ENCODE measurements at regions not wholly inside any gene's neighbourhood (a gene's known extent, or its start where the extent isn't known, plus 50 kb on each side); places are given as distances from the start of the nearest gene placed in this dataset.
"Not testable (repeated sequence)": the region's sequence is repeated elsewhere in the genome, so short reads cannot be mapped to it uniquely, and the experiment has no call there.

DNA sequence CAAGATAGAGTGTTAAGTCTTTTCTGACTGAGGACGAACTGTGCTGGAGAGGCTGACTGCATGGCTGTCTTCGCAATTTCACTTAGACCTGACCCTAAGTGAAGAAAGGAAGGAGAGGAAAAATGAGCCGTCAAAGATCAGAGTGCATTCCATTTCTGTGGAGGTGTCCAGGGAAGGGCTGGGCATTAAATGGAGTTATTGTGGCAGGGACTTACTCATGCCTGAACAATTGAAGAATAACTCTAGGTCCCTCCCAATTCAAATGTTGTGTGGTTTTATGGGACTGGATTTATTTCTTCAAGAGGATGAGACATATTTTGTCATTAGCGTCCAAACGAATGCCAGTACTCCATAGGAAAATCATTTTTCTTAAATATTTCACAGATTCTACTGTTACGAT is 187.3 kb upstream of the CFAP20DC start:
- DNase-seq (ENCODE audit: low read depth in 2 of 2, low spot score in 1 of 2), result no peak

GRCh38 chr3:59235634-59236012 is 185.8 kb upstream of the CFAP20DC start:
- DNase-seq (ENCODE audit: low read depth in 2 of 2, low spot score in 1 of 2), result no peak

DNA sequence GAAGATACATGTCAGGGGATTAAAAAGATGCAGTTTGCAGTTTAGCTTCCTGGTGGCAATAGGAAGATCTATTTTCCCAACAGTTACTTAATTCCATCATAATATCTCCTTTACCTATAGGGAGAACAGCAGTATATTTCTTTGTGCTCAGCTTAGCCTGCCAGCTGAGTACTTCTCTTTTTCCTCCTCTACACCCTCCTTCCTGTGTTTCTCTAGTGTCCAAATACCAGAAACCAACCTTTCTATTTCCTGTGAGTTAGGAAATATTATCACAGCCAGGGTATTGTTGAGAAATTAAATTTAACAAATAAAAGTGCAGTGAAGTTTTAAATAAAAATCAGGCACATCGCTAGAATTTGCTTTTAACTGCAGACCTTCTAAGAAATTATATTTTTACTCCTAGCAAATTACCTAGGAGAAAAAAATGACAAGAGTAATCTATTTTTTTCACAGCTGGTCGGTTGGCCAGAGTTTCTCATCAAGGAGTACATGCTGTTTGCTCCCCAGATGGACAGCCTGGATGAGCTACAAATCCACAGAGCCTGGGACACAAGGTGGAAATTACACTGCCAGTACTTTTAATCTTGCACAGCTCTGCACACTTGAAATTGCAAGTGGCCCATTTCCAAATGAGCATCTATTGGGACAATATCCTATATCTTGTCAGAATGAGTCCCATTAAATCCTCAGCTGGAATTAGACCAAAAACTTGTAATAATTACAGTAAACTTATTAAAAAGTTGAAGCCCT is 185.2 kb upstream of the CFAP20DC start:
- DNase-seq (ENCODE audit: low read depth in 2 of 2, low spot score in 1 of 2), result no peak

GRCh38 chr3:59230379-59230778 is 180.6 kb upstream of the CFAP20DC start:
- not testable (repeated sequence) for DNase-seq (ENCODE audit: low read depth in 2 of 2, low spot score in 1 of 2)

DNA sequence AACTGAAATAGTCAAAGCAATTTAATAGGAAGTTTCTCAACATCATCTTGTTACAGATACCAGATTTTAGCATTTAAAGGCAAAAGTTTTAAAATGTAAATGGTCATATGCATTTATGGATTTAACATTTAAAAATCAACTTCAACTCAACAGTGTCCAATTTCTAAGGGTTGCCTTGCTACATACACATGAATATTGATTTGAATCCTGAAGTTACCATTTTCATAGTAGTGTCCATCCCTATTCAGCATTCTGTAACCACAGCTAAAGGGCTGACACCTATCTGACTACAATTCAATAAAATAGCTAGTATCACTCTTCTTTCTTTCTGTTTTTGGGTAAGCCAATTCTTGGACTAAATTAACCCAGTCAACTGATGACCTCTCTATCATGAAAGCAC is 164.0 kb upstream of the CFAP20DC start:
- DNase-seq (ENCODE audit: low read depth in 2 of 2, low spot score in 1 of 2), result no peak

- DNase-seq (ENCODE audit: low read depth in 2 of 2, low spot score in 1 of 2), result no peak
Measured at GRCh38 chr3:59212128-59212779, 162.4 kb upstream of the CFAP20DC start.

DNA sequence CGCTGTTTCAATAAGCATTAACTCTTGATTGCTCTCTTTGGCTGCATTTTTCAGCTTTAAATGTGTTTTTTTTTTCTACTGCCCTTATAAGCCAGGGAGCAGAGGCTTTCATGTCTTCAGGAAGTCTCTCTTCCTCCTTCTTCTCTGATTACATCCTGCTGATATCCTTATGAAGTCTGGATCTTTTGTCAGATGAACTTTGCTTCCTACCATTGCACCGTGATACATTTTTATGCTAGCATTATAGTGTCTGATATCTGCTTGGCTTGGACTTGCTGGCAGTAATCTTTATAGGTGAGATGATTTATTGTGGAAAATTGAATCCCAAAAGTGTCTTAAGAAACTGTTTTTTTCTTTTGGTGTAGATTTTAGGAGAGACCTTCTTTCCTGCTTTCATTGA is 160.4 kb upstream of the CFAP20DC start:
- DNase-seq (ENCODE audit: low read depth in 2 of 2, low spot score in 1 of 2), result no peak

GRCh38 chr3:59192473-59192872 is 142.6 kb upstream of the CFAP20DC start:
- no peak for DNase-seq (ENCODE audit: low read depth in 2 of 2, low spot score in 1 of 2)

- no peak for DNase-seq (ENCODE audit: low read depth in 2 of 2, low spot score in 1 of 2)
Measured at GRCh38 chr3:59191651-59192050, 141.8 kb upstream of the CFAP20DC start.

- no peak for DNase-seq (ENCODE audit: low read depth in 2 of 2, low spot score in 1 of 2)
Measured at GRCh38 chr3:59189939-59190338, 140.1 kb upstream of the CFAP20DC start.

- DNase-seq (ENCODE audit: low read depth in 2 of 2, low spot score in 1 of 2), result no peak
Measured at GRCh38 chr3:59189526-59189925, 139.7 kb upstream of the CFAP20DC start.

DNA sequence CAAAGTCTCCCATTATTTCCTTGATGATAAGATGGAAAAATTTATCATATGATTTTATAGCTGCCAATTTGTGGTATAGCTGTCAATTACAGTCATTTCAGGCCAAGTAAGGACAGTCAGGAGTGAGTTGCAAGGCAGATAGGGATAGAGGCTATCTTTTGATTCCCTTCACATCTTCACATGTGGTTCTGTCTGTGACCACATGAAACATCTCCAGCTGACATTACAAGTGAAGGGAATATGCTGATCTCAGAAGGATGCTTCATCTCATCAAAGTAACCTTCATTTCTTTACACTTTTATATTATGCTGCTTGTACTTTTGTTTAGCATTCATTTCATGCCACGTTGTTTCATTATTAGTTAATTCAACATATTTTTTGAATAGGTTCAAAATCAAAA is 136.9 kb upstream of the CFAP20DC start:
- no peak for DNase-seq (ENCODE audit: low read depth in 2 of 2, low spot score in 1 of 2)

- no peak for DNase-seq (ENCODE audit: low read depth in 2 of 2, low spot score in 1 of 2)
Measured at GRCh38 chr3:59185591-59186369, 136.0 kb upstream of the CFAP20DC start.

- no peak for DNase-seq (ENCODE audit: low read depth in 2 of 2, low spot score in 1 of 2)
Measured at GRCh38 chr3:59180006-59180405, 130.2 kb upstream of the CFAP20DC start.

GRCh38 chr3:59178698-59179097 is 128.9 kb upstream of the CFAP20DC start:
- no peak for DNase-seq (ENCODE audit: low read depth in 2 of 2, low spot score in 1 of 2)

DNA sequence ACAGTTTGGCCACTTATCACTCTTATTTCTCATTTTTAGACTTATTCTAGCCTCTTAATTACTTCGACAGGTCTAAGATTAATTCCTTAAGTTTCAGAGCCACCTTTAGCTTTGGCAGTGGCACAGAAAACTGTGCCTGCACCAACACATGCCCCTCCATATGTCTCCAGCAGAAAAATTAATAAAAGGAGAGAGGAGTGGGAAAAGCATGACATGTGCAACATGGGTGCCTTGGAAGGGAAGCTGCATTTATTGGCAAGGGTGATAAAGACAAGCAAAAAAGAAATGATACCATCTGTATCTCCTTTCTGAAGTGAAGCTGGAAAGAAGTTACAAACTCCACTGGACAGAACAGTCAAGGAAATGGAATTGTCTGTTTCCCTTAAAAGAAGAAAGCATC is 121.7 kb upstream of the CFAP20DC start:
- no peak for DNase-seq (ENCODE audit: low read depth in 2 of 2, low spot score in 1 of 2)

DNA sequence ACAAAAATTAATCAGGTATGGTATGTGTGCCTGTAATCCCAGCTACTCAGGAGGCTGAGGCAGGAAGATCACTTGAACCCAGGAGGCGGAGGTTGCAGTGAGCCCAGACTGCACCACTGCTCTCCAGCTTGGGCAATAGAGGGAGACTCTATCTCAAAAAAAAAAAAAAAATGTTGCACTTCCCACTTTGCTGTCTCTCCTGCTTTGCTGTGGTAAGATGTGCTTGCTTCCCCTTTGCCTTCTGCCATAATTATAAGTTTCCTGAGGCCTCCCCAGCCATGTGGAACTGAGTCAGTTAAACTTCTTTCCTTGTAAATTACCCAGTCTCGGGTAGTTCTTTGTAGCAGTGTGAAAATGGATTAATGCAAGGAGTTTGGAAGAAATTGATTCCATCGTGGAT is 120.3 kb upstream of the CFAP20DC start:
- DNase-seq (ENCODE audit: low read depth in 2 of 2, low spot score in 1 of 2), result not testable (repeated sequence)

GRCh38 chr3:59167756-59168155 is 117.9 kb upstream of the CFAP20DC start:
- DNase-seq (ENCODE audit: low read depth in 2 of 2, low spot score in 1 of 2), result no peak

- no peak for DNase-seq (ENCODE audit: low read depth in 2 of 2, low spot score in 1 of 2)
Measured at GRCh38 chr3:59163953-59164352, 114.1 kb upstream of the CFAP20DC start.

DNA sequence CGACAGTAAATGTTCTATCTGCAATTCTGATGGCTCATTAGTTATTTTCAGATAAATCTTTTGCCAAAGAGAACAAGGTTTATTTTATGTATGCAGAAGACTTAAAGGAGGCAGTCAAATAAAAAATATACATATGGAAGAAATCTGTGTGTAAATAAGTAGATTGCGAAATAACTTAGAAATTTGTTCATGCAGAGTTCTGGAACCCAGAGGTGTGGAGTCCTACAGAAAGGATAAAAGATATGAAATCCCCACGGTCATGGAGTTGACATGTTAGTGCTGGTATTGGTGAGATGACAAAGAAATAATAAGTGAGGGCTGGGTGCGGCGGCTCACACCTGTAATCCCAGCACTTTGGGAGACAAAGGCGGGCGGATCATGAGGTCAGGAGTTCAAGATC is 111.2 kb upstream of the CFAP20DC start:
- DNase-seq (ENCODE audit: low read depth in 2 of 2, low spot score in 1 of 2), result no peak

GRCh38 chr3:59160133-59160746 is 110.4 kb upstream of the CFAP20DC start:
- no peak for DNase-seq (ENCODE audit: low read depth in 2 of 2, low spot score in 1 of 2)

DNA sequence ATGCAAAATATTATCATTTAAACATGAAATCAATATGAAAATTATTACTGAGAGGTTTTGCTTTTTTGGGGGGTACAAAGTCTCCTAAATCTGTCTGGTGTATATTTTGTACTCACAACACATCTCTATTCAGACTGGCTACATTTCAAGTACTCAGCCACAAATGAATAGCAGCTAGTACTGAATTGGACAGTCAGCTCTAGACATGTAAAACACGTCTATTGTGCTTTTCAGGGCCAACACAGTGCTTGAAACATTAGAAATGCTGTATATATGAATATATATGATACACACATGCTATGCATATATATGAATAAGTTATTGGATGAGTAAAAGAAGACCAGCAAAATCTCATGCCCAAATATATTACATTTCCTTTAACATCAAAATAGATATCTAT is 103.8 kb upstream of the CFAP20DC start:
- no peak for DNase-seq (ENCODE audit: low read depth in 2 of 2, low spot score in 1 of 2)

Data from stimulated activated CD8-positive, alpha-beta memory T cell treated with anti-CD3 and anti-CD28 coated beads, Interleukin-4, amount 100 ng/mL, for 1 hour (primary cell).